GM19324 (cell line): ENCODE measurements at regions not wholly inside any gene's neighbourhood (a gene's known extent, or its start where the extent isn't known, plus 50 kb on each side); places are given as distances from the start of the nearest gene placed in this dataset.
"Not testable (repeated sequence)": the region's sequence is repeated elsewhere in the genome, so short reads cannot be mapped to it uniquely, and the experiment has no call there.

ENCODE experiments used
- ATAC-seq: cut with Tn5 transposase; IDR thresholded peaks from one replicate; pipeline ENCODE4 v1.9.1; 2021; ENCODE audit warnings: mild to moderate bottlenecking, moderate library complexity; ENCODE audit not compliant: unreplicated experiment, low FRiP score

DNA sequence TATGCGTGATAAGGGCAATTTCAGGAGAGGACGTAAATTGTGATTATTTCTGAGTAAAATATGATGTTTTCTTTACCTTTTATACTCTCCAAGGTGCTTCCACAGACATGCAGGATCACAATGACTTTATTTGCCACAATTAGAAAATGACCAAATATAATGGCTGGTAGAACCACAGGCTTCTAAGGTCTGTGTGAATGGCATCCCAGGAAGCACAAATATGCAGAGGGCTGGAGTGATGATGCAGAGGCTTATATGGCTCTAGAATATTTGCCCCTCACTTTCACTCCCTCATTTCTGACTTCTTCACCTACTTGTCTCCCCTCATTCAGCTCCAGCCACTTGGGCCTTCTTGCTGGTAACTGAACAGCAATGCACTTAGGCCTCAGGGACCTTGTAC, 502.1 kb upstream of the MAP3K7 start:
- no peak for ATAC-seq

DNA sequence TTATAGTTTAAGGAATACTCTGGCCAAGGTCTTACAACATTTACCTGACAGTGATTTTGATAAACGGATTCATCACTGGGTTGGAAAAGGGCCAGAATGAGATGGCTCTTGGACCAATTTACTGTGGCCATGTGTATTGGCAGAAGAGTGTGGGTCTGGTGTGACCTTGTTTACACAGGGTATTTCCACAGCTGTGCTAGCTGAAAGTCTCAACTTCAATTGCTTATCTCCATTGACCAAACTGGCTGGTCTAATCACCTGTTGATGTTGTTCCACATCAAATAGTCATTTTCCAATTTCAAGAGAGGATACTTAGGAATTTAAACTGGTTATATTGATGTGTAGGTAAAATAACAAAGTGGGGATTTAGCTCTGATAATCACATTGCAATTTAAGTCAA, 501.6 kb upstream of the MAP3K7 start:
- no peak for ATAC-seq

DNA sequence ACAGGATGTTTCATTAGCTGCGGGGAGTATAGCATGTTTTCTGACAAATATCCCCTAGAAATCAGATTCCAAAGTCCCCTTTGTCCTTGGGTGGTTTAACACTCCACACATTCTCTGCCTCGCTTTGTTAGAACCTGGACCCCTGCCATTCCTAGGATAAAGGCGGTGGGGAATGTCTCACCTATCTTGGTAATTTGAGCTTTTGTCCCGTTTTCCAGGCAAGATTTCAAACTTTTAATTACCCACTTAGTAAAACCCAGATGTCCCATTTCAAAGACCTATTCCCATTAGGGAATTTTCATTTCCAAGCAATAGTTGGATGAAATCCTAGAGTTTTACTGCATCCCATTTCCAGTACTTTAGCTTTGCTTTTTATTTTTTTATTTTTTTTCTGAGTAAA, 501.0 kb upstream of the MAP3K7 start:
- ATAC-seq, result no peak

DNA sequence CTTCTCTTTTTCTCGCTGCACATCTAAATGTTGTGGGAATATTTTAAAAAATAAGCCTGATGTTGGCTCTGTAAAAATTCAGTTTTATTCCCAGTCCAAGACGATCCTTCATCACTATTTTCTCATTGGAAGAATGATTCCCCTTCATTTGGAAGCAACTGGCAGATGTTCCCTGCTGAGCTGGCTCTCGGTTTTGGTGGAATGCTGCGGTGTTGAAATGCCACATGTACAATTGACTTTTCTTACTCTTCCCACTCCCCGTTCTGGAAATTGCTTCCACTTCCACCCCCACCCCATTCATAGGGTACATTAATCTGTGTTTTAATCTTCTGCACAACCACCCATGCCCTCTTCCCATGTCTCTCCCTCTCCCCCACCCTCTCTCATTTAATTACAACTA, 496.3 kb upstream of the MAP3K7 start:
- ATAC-seq, result no peak

DNA sequence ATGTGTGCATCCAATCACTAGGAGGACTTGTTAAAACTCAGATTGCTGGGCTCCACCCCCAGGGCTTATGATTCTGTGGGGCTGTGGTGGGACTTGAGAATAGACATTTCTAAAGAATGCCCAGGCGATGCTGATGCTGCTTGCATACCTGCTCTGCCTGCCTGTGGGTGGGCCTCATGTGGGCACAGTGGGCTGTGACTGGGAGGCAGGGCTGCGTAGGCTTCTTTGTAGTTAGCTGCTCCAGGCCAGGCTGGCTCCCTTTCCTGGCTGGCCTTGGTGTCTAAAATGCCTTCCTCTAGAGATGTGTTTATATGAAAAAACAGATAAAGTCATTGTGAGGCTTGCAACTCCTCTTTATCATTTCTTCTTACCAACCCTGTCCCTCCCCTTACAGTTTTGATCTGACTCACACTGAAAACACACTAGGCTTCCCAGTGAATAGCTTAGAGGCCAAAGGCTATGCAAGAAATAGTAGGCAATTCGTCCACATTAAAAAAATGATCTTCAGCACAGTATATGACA, 495.5 kb upstream of the MAP3K7 start:
- no peak for ATAC-seq

DNA sequence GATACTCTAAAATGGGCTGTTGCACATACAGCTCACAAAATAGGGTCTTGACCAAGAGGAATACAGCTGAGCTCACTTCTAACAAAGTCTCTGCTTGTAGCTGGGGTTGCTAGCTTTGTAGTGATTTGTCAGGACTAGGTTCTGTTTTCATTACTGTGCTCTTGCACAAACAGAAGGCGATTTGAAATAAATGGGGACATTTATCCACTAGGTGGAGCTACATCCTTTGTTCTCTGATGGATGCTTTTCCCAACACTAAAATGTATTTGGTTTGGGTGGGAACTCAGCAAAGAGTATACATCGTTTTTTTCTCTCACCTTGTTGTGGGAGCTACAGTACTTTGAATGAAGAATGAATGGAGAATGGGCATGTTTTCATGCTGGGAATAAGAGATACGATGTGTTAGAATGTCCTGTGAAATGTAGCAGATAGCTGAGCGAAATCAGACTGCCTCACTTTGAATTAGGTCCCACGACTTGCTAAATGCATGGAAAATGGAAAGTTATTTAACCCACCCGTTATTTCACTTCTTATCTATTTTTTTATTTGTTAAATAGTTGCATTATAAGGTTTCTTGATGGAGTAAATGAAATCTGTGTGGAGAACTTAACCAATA, 494.7 kb upstream of the MAP3K7 start:
- no peak for ATAC-seq

DNA sequence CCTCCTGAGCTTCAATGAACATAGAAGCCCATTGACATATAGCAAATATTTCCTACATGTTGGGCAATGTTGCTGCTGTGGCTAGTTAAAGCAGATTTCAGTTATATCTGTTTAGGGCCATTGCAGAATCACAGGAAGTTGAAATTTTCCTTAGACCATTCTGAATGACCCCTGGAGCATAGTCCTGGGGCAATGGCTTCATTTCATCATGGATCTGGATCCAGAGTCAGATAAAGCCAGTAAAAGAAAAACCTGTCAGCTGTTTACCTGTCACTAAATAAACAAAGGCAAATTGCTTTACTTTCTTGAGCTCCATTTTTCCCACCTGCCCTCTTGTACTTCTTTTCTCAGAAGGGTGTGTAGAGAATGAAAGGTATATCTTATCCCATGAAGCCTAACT, 494.0 kb upstream of the MAP3K7 start:
- no peak for ATAC-seq

DNA sequence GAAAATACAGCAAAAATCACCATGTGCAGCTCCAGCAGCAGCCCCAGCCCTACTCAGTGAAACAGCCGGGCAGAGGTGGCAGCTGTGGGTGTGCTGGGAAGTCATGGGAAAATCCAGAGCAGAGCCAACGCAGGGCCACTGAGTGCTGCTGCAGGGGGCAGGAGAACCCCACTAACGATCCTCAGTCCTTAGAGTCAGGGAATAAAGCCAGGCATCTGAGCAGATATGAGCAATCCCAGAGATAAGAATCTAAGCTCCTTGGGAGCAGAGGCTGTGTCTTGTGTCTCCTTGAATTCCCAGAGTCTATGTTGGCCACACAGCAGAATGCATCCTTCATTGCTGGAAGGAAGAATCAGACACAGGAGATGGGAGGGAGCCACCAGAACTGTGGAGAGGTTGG, 493.1 kb upstream of the MAP3K7 start:
- ATAC-seq, result no peak

DNA sequence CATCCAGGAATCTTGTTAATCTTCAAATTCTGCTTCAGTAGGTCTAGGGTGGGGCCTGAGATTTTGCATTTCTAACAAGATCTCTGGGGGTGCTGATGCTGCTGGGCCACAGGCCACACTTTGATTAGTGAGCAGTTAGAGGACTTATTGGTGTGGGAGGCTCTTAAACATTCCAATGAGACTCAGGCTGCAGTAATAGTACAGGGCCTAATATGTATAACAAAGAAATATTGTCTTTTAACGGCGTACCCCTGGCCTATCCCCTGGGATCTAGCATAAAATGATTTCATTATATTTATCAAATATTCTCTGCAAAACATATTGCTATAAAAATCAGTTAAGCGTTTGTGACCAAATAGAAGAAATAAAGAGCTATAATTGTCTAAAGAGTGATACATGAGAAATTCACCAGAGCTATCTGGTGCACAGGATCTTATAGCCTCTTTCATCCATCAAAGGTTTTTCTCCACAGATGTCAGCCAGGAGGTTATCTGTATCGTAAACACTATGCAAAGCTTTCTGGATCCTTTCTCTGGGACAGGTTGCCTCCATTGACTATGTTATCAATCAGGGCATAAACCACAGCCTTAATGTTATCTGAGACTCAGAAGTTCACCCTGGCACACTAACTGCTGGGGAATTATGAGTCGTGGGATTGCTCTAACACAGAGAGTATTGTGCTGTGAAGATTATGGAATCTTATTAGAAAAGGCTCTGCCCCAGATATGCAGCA, 488.5 kb upstream of the MAP3K7 start:
- ATAC-seq, result no peak

DNA sequence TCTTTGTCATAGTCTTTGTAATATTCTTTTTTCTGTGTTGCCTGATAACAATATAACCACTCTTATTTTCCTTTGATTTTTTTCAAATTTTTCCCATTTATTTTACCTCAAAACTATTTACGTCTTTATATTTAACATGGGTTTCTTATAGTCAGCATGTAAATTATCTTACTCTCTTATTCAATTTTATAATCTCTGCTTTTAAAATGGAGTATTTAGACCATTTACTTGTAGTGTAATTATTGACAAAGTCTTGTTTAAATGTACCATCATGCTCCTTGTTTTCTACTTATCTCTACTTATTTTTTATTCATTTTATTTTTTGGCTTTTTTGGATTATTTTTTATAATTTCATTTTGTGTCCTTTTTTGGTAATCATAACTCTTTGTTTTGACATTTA, 476.5 kb upstream of the MAP3K7 start:
- no peak for ATAC-seq

DNA sequence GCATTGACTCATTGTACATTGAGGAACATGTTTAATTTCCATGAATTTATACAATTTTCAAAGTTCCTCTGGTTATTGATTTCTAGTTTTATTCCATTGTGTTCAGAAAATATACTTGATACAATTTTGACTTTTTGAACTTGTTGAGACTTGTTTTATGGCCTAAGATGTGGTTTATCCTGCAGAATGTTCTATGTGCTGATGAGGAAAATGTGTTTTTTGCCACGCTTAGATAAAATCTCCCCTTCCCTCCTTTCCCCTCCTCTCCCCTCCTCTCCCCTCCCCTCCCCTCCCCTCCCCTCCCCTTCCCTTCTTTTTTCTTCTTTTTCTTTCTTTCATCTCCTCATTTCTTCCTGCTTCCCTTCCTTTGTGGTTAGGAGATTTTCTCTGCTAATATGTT, 470.8 kb upstream of the MAP3K7 start:
- no peak for ATAC-seq

DNA sequence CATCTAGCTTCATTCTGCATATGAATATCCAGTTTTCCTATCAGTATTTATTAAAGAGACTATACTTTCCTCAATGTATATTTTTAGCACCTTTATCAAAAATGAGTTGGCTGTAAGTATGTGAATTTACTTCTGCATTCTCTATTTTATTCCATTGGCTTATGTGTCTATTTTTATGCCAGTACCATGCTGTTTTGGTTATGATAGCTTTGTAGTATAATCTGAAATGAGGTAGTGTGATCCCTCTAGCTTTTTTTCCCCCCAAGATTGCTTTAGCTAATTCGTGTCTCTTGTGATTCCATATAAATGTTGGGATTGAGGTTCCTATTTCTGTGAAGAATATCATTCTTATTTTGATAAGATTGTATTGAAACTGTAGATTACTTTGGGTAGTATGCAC, 469.1 kb upstream of the MAP3K7 start:
- no peak for ATAC-seq

DNA sequence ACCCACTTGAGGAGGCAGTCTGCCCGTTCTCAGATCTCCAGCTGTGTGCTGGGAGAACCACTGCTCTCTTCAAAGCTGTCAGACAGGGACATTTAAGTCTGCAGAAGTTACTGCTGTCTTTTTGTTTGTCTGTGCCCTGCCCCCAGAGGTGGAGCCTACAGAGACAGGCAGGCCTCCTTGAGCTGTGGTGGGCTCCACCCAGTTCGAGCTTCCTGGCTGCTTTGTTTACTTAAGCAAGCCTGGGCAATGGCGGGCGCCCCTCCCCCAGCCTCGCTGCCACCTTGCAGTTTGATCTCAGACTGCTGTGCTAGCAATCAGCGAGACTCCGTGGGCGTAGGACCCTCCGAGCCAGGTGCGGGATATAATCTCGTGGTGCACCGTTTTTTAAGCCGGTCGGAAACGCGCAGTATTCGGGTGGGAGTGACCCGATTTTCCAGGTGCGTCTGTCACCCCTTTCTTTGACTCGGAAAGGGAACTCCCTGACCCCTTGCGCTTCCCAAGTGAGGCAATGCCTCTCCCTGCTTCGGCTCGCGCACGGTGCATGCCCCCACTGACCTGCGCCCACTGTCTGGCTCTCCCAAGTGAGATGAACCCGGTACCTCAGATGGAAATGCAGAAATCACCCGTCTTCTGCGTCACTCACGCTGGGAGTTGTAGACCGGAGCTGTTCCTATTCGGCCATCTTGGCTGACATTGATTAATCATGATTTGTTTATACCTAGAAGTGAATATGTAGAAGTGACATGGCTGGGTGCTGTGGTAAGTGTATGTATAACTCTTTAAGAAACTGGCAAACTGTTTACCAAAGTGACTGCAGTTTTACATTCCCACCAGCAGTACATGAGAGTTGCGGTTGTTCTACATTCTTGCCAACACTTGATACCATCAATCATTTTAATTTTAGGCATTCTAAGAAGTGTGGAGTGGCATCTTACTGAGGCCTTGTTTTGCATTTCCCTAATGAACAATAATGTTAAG, 465.9 kb upstream of the MAP3K7 start:
- not testable (repeated sequence) for ATAC-seq

DNA sequence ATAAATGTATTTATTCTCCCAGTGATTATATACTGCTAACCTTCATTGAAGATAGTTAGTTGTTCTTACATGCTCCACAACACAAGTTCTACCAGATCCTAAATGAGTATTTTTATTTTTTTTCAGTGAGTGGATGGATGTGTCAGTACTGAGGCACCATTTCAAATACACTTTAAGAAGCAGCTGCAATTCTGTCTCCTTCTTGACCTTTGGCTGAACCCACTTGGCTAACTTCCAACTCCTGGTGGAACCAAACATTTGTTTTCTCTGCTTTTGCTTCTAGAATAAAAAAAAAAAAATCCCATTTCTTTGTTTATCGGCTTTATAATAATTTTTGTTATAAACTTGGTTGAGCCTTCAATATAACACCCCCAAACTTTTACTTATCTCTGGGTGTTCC, 458.3 kb upstream of the MAP3K7 start:
- ATAC-seq, result no peak

DNA sequence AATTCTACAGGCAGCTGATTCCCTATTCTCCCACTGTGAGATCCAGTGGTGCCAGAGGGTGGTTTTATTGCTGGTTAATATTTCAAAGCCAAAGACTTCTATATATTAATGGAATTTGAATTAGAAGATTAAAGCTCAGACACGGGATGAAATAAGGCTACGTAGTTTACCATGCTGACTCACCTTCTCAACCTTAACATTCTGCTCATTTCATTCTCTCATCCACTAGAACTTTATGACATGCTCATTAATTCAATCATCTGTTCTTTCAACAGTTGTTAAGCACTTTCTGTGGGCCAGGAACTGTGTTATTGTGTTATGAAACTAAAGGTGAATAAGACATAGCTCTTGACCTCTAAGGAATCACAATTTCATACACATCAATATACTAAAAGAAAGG, 456.9 kb upstream of the MAP3K7 start:
- no peak for ATAC-seq

DNA sequence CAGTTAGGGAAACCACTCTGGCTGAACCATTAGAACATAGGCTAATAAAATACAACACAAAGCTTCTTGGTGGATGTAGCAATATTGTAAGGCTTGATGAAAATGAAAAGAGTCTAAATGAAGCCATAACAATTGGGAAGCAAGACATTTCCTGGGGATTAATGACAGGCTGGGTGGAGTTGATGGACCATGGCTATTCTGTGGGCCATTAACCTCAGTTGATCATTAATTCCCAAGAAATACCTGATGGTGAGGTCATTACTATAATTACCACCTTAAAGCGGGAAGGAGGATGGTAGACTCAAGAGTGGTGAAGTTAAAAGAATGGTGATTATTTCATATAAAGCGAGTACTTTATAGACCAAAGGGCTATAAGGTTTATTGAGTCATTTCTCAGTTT, 455.8 kb upstream of the MAP3K7 start:
- no peak for ATAC-seq

DNA sequence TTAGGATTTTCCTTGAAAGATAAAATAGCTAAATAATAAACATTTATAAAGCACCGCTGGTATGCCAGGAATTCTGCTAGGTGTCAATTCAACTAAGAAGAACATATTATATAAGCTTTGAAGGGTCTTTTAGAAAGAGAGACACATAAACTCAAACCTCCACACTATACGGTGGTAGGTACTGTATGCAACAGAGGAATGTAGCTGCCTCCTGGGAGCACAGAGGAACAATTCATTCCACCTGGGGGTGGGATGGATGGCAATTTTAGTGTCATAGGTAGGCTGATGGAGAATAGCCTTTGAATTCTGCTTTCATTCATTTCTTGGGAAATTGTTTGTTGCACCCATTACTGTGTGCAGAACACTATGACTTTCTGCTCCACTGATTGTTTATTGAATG, 447.1 kb upstream of the MAP3K7 start:
- ATAC-seq, result no peak

DNA sequence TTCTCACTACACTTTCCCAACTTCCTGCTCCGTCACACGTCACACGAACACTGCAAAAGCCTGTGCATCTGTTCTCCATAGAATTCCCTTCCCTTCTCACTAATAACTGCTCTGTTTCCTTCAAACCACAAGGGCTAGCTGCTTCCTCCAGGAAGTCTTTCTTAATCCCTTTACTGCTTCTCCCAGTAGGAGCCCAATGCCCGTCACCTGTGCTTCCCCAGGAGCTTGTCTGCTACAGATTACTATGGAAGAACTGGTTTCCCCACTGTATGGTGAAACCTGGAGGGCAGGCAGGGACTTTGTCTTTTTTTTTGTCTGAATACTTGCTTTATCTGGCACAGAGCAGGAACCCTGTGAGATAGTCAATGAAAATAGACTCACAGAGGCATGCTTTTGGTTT, 444.7 kb upstream of the MAP3K7 start:
- no peak for ATAC-seq

DNA sequence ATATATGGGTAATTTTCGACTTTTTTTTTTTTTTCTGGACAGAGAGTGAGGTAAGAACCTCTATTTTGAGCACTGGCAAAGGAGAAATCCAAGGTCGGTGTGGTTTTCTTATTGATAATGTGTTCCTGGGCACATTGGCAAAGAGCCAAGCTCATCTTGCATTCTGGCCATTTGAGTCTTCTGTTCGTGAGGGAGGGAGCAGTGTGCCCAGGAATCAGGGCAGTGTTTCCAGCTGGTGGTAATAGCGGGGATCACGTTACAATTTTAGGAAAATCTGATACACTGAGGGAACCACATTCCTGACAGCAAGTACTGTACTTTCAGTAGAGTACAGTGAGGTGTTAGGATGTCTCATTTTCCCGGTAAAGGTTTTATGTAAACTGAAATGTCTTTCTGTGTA, 442.3 kb upstream of the MAP3K7 start:
- no peak for ATAC-seq

DNA sequence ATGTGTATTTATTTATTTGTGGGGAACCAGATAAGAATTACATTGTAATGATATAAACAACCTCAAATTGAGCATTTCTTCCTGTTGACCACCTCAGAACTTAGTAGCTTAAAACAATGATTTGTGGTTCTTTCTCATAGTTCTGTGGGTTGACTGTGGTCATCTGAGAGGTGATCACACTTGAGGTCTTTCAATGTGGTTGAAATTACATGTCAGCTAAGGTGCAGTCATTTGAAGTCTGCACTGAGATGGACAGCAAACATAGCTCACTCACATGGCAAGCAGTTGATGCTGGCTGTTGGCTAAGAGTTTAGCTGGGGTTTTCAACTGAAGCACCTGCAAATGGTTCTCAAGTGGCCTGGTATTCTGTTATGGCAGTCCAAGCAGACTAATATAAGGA, 436.7 kb upstream of the MAP3K7 start:
- ATAC-seq, result no peak

DNA sequence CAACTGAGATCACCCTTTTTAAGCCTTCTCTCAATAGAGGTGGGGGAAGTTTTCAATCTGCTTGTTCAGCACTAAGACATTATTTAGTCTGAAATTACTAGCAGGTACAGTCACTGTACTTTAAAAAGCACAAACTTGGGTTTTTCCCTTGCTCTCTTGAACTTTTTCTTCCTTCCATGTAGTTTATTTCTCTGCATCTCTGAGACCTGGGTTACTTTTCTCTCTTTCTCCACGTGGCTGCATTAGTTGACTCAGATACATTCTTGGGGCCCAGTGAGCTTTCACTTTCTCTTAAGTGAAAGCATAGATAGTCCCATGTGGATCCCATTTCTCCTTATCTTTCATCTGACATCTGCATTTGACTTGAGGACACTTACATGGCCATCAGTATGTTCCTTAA, 433.9 kb upstream of the MAP3K7 start:
- no peak for ATAC-seq
